GM12878 (cell line): ENCODE measurements at regions not wholly inside any gene's neighbourhood (a gene's known extent, or its start where the extent isn't known, plus 50 kb on each side); places are given as distances from the start of the nearest gene placed in this dataset.

ENCODE experiments used
- ATAC-seq: fragments of 200-7000 bp; cut with Tn5 transposase; 3 replicates; pipeline ENCODE4 v1.9.1; 2020; ENCODE audit warnings: mild to moderate bottlenecking, moderate library complexity
- BruUV-seq: library from RNA; stranded (reverse); fragments of 400-500 nt; replicated peaks from 2 replicates; lab custom pipeline; 2021; lab: Mats Ljungman, UMichigan
- CTCF ChIA-PET: fragments of 300-600 bp; sonication (Branson Sonifier 250); formaldehyde crosslinking; extraction: SDS; loops from one replicate; lab custom pipeline; 2021; ENCODE audit warnings: inconsistent platforms; lab: Yijun Ruan, JAX
- POLR2A ChIA-PET: fragments of 350-600 bp; formaldehyde crosslinking; extraction: SDS; loops from one replicate; lab custom pipeline; 2021; ENCODE audit warnings: inconsistent platforms; lab: Charles Lee
- RAD21 ChIA-PET: fragments of 300-600 bp; sonication (Branson Sonifier 250); formaldehyde crosslinking; loops from one replicate; lab custom pipeline; 2023; ENCODE audit warnings: antibody characterized with exemption; ENCODE audit not compliant: unreplicated experiment; lab: Charles Lee
- SMC1A ChIA-PET: fragments of 300-600 bp; sonication (Branson Sonifier 250); formaldehyde crosslinking; loops from one replicate; lab custom pipeline; 2023; ENCODE audit not compliant: unreplicated experiment, uncharacterized antibody; lab: Charles Lee
- DNase-seq: peaks from one replicate; pipeline ENCODE4 v3.0.0-alpha.2; 2011; ENCODE audit warnings: low read depth, low spot score
- FAIRE-seq: peaks from 3 replicates; lab custom pipeline; 2011; peaks lifted over from hg19 to GRCh38; lab: Jason Lieb, UNC
- H2AFZ ChIP-seq: 2 replicates; pipeline ENCODE4 v1.6.0; 2011; ENCODE audit warnings: low read depth, low read length, control low read depth; ENCODE audit not compliant: control insufficient read depth
- H3K27ac ChIP-seq: 2 replicates; pipeline ENCODE4 v1.5.1; 2011; ENCODE audit warnings: control low read depth; ENCODE audit not compliant: control insufficient read depth, insufficient read depth
- H3K27me3 ChIP-seq, 2 experiments: replicated peaks in 1 of 2; 2 replicates each; pipeline versions ENCODE4 v1.6.0 to v1.6.1; 2011; ENCODE audit warnings: low read length in 1 of 2; ENCODE audit not compliant: control insufficient read depth in 2 of 2, insufficient read depth in 2 of 2
- H3K36me3 ChIP-seq, 2 experiments: 2 replicates each; pipeline ENCODE4 v1.5.1; 2011; ENCODE audit warnings: low read length in 1 of 2; ENCODE audit not compliant: control insufficient read depth in 2 of 2, insufficient read depth in 2 of 2
- H3K4me1 ChIP-seq: 2 replicates; pipeline ENCODE4 v1.6.1; 2011; ENCODE audit warnings: mild to moderate bottlenecking, low read length, moderate library complexity, mixed read lengths; ENCODE audit not compliant: control insufficient read depth, insufficient read depth
- H3K4me2 ChIP-seq: 2 replicates; pipeline ENCODE4 v1.6.0; 2011; ENCODE audit warnings: control low read depth; ENCODE audit not compliant: control insufficient read depth, insufficient read depth
- H3K4me3 ChIP-seq: fragments of 200-600 bp; sonication (generic); 2 replicates; pipeline ENCODE4 v1.5.1; 2016
- H3K79me2 ChIP-seq: 2 replicates; pipeline ENCODE4 v1.6.0; 2011; ENCODE audit warnings: low read length; ENCODE audit not compliant: control insufficient read depth, insufficient read depth
- H3K9ac ChIP-seq: 2 replicates; pipeline ENCODE4 v1.8.0; 2011; ENCODE audit warnings: low read length, control low read depth, mixed read lengths; ENCODE audit not compliant: control insufficient read depth, insufficient read depth
- H3K9me3 ChIP-seq: replicated peaks from 3 replicates; pipeline ENCODE4 v1.5.1; 2011; ENCODE audit warnings: mild to moderate bottlenecking, low read length; ENCODE audit not compliant: control insufficient read depth, insufficient read depth
- H4K20me1 ChIP-seq: 2 replicates; pipeline ENCODE4 v1.6.0; 2011; ENCODE audit not compliant: control insufficient read depth, insufficient read depth
- CHD1 ChIP-seq: IDR thresholded peaks from 2 replicates; pipeline ENCODE4 v1.6.1; 2012; ENCODE audit warnings: low read depth, low read length, improper control_type of control experiment
- IKZF2 ChIP-seq, 2 experiments: fragments of 450-650 bp; IDR thresholded peaks; 2 replicates each; pipeline ENCODE4 v1.6.1; 2017; ENCODE audit warnings: mild to moderate bottlenecking in 2 of 2, moderate library complexity in 2 of 2
- KDM1A ChIP-seq: fragments of 200-600 bp; sonication (generic); IDR thresholded peaks from 2 replicates; pipeline ENCODE4 v1.6.1; 2016; ENCODE audit warnings: borderline replicate concordance
- MEF2A ChIP-seq: IDR thresholded peaks from 2 replicates; pipeline ENCODE4 v1.6.1; 2011; ENCODE audit warnings: low read depth, mild to moderate bottlenecking, low read length, moderate library complexity; ENCODE audit not compliant: insufficient read depth
- MYC ChIP-seq: IDR thresholded peaks from 2 replicates; pipeline ENCODE4 v1.6.1; 2011; ENCODE audit warnings: mild to moderate bottlenecking, low read length, moderate library complexity, inconsistent platforms; ENCODE audit not compliant: insufficient read depth, insufficient replicate concordance, insufficient read length, severe bottlenecking
- RUNX3 ChIP-seq: IDR thresholded peaks from 2 replicates; pipeline ENCODE4 v1.6.1; 2012; ENCODE audit warnings: low read length, inconsistent platforms
- SMAD1 ChIP-seq: fragments of 450-650 bp; IDR thresholded peaks from 2 replicates; pipeline ENCODE4 v1.6.1; 2018; ENCODE audit warnings: mild to moderate bottlenecking, low read depth; ENCODE audit not compliant: partially characterized antibody
- SP1 ChIP-seq: IDR thresholded peaks from one replicate; pipeline ENCODE4 v1.6.1; 2011; ENCODE audit warnings: low read depth, low read length
- SREBF1 ChIP-seq: IDR thresholded peaks from 2 replicates; pipeline ENCODE4 v1.6.1; 2012; ENCODE audit warnings: mild to moderate bottlenecking, low read length
- SREBF2 ChIP-seq: IDR thresholded peaks from 2 replicates; pipeline ENCODE4 v1.6.1; 2012; ENCODE audit warnings: mild to moderate bottlenecking, low read length
- SUZ12 ChIP-seq: fragments of 200-600 bp; sonication (generic); IDR thresholded peaks from one replicate; pipeline ENCODE4 v1.6.1; 2018; ENCODE audit warnings: antibody characterized with exemption, mild to moderate bottlenecking; ENCODE audit not compliant: unreplicated experiment
- ZBTB40 ChIP-seq: fragments of 450-650 bp; IDR thresholded peaks from 2 replicates; pipeline ENCODE4 v1.6.1; 2016; ENCODE audit warnings: mild to moderate bottlenecking, moderate library complexity, borderline replicate concordance
- ZNF207 ChIP-seq: fragments of 450-650 bp; IDR thresholded peaks from 2 replicates; pipeline ENCODE4 v1.6.1; 2014; ENCODE audit warnings: antibody characterized with exemption, mild to moderate bottlenecking, borderline replicate concordance
- ZNF217 ChIP-seq: fragments of 450-650 bp; IDR thresholded peaks from 2 replicates; pipeline ENCODE4 v1.6.1; 2017; ENCODE audit warnings: antibody characterized with exemption, mild to moderate bottlenecking
- WGBS: methylation state at CpG from one replicate; pipeline ENCODE4 v1.1.6; 2016; ENCODE audit warnings: low lambda C conversion rate; ENCODE audit not compliant: insufficient replicate concordance, insufficient coverage; ENCODE audit errors: missing lambda C conversion rate; 5-methylcytosine and 5-hydroxymethylcytosine counted together
- in situ Hi-C: fragments of 300-500 bp; cut with MboI; formaldehyde crosslinking; loops from 9 replicates; pipeline ENCODE4 v1.14.3; 2018; ENCODE audit warnings: mixed read lengths
- intact Hi-C: fragments of 100-400 bp; cut with micrococcal nuclease; formaldehyde crosslinking; loops from one replicate; pipeline ENCODE4 v1.14.2; 2022; ENCODE audit not compliant: unreplicated experiment
- TF ChIP-seq, protein P1 (sequence below): fragments of 450-650 bp; formaldehyde crosslinking; IDR thresholded peaks from 2 replicates; pipeline ENCODE4 v1.4.0; 2022; ENCODE audit warnings: mild to moderate bottlenecking, moderate library complexity

GRCh38 chr13:44866411-44866911, 122.8 kb downstream of the NUFIP1 start:
- WGBS, result 79% methylated on average over 4 of the region's 4 CpGs
- H3K4me3 ChIP-seq, result no peak overlapping the region
- H3K4me1 ChIP-seq, result peaks cover 7% of the 10 kb centered on the region
- ATAC-seq, result no peak
- CTCF ChIA-PET, result no interaction called here
- no peaks in the 10 kb centered on the region for H4K20me1 ChIP-seq
- POLR2A ChIA-PET, result no interaction called here
- H3K4me2 ChIP-seq, result no peak overlapping the region
- no peaks in the 10 kb centered on the region for H3K79me2 ChIP-seq
- no peak overlapping the region for H2AFZ ChIP-seq
- H3K27me3 ChIP-seq, result no peaks in the 10 kb centered on the region
- in situ Hi-C loops (no loop called here), intact Hi-C loops (no loop called here)
- no peak for DNase-seq
- BruUV-seq, result no TSS peak
- peaks cover 3% of the 10 kb centered on the region; the same call in 2 of the 3 replicates for H3K9me3 ChIP-seq
- FAIRE-seq, result no peak
- SMC1A ChIA-PET, result interaction anchor here (0.6 to 1.6 kb wide), 2 partner anchors 136 to 377 kb away, joined by 3 read pairs; no protein-coding TSS in a partner anchor
- H3K36me3 ChIP-seq, result no peaks in the 10 kb centered on the region
- no peak overlapping the region for H3K9ac ChIP-seq
- H3K27ac ChIP-seq, result no peak overlapping the region
- RAD21 ChIA-PET, result no interaction called here
- TF ChIP-seq SREBF1 (no peak), ZNF217 (no peak), SUZ12 (no peak), IKZF2 (IDR thresholded peaks at IDR 0.05) (no peak), MYC (no peak), RUNX3 (no peak), MEF2A (no peak), SP1 (no peak), KDM1A (no peak), ZNF207 (no peak), SMAD1 (no peak), SREBF2 (no peak), ZBTB40 (no peak), CHD1 (no peak)
- TF ChIP-seq, protein P1, sequence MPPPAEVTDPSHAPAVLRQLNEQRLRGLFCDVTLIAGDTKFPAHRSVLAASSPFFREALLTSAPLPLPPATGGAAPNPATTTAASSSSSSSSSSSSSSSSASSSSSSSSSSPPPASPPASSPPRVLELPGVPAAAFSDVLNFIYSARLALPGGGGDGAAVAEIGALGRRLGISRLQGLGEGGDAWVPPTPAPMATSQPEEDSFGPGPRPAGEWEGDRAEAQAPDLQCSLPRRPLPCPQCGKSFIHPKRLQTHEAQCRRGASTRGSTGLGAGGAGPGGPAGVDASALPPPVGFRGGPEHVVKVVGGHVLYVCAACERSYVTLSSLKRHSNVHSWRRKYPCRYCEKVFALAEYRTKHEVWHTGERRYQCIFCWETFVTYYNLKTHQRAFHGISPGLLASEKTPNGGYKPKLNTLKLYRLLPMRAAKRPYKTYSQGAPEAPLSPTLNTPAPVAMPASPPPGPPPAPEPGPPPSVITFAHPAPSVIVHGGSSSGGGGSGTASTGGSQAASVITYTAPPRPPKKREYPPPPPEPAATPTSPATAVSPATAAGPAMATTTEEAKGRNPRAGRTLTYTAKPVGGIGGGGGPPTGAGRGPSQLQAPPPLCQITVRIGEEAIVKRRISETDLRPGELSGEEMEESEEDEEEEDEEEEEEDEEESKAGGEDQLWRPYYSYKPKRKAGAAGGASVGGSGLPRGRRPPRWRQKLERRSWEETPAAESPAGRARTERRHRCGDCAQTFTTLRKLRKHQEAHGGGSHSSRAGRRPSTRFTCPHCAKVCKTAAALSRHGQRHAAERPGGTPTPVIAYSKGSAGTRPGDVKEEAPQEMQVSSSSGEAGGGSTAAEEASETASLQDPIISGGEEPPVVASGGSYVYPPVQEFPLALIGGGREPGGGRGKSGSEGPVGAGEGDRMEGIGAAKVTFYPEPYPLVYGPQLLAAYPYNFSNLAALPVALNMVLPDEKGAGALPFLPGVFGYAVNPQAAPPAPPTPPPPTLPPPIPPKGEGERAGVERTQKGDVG (CRISPR knock-in tag), result no peak
